HG03558 (cell line): ENCODE measurements at regions not wholly inside any gene's neighbourhood (a gene's known extent, or its start where the extent isn't known, plus 50 kb on each side); places are given as distances from the start of the nearest gene placed in this dataset.
"Not testable (repeated sequence)": the region's sequence is repeated elsewhere in the genome, so short reads cannot be mapped to it uniquely, and the experiment has no call there.

ENCODE experiments used
- ATAC-seq: cut with Tn5 transposase; IDR thresholded peaks from one replicate; pipeline ENCODE4 v1.9.1; 2021; ENCODE audit warnings: moderate number of reproducible peaks; ENCODE audit not compliant: unreplicated experiment; ENCODE audit errors: extremely low read depth

- no peak for ATAC-seq
These were observed 997.4 kb downstream of the HACE1 start for GRCh38 chr6:103862297-103862696.

- no peak for ATAC-seq
These were observed 1001.7 kb downstream of the HACE1 start for GRCh38 chr6:103858003-103858402.

GRCh38 chr6:103855750-103856149 is 1004.0 kb downstream of the HACE1 start:
- no peak for ATAC-seq

- ATAC-seq, result no peak
These were observed 1005.7 kb downstream of the HACE1 start for GRCh38 chr6:103854059-103854458.

- ATAC-seq, result no peak
These were observed 1021.3 kb downstream of the HACE1 start for GRCh38 chr6:103838457-103838856.

GRCh38 chr6:103826209-103826608 is 1033.5 kb downstream of the HACE1 start:
- no peak for ATAC-seq

GRCh38 chr6:103820148-103820547 is 1039.6 kb downstream of the HACE1 start:
- ATAC-seq, result no peak

GRCh38 chr6:103819509-103819908 is 1040.2 kb downstream of the HACE1 start:
- no peak for ATAC-seq

- no peak for ATAC-seq
These were observed 1046.7 kb downstream of the HACE1 start for GRCh38 chr6:103812970-103813369.

- ATAC-seq, result not testable (repeated sequence)
These were observed 1057.7 kb downstream of the HACE1 start for GRCh38 chr6:103801901-103802479.

GRCh38 chr6:103799971-103800670 is 1059.6 kb downstream of the HACE1 start:
- ATAC-seq, result no peak

- ATAC-seq, result no peak
These were observed 1061.6 kb downstream of the HACE1 start for GRCh38 chr6:103798166-103798565.

GRCh38 chr6:103797738-103798137 is 1062.0 kb downstream of the HACE1 start:
- no peak for ATAC-seq

GRCh38 chr6:103791458-103791857 is 1068.3 kb downstream of the HACE1 start:
- no peak for ATAC-seq

- ATAC-seq, result no peak
These were observed 1075.6 kb downstream of the HACE1 start for GRCh38 chr6:103784117-103784516.

- no peak for ATAC-seq
These were observed 1076.4 kb downstream of the HACE1 start for GRCh38 chr6:103783329-103783728.

GRCh38 chr6:103769431-103769830 is 1090.3 kb downstream of the HACE1 start:
- ATAC-seq, result no peak

GRCh38 chr6:103750603-103751002 is 1109.1 kb downstream of the HACE1 start:
- no peak for ATAC-seq

GRCh38 chr6:103734016-103734415 is 1125.7 kb downstream of the HACE1 start:
- ATAC-seq, result no peak

- no peak for ATAC-seq
These were observed 1130.1 kb downstream of the HACE1 start for GRCh38 chr6:103729658-103730057.

GRCh38 chr6:103723438-103724322 is 1136.0 kb downstream of the HACE1 start:
- ATAC-seq, result no peak
